CD4-positive, alpha-beta T cell (primary cell): ENCODE measurements at regions not wholly inside any gene's neighbourhood (a gene's known extent, or its start where the extent isn't known, plus 50 kb on each side); places are given as distances from the start of the nearest gene placed in this dataset.
"Not testable (repeated sequence)": the region's sequence is repeated elsewhere in the genome, so short reads cannot be mapped to it uniquely, and the experiment has no call there.

Experiments
- ATAC-seq: fragments of 200-7000 bp; cut with Tn5 transposase; one replicate; pipeline ENCODE4 v1.10.0; 2022; ENCODE audit warnings: mild to moderate bottlenecking; ENCODE audit not compliant: poor library complexity
- CTCF ChIA-PET: fragments of 350-600 bp; sonication (Branson Sonifier 250); formaldehyde crosslinking; loops from one replicate; lab custom pipeline; 2021; ENCODE audit warnings: antibody characterized with exemption, inconsistent platforms; lab: Charles Lee
- POLR2A ChIA-PET: fragments of 350-600 bp; sonication (Branson Sonifier 250); formaldehyde crosslinking; loops from one replicate; lab custom pipeline; 2021; ENCODE audit warnings: antibody characterized with exemption, inconsistent platforms; lab: Charles Lee
- DNase-seq, 14 experiments: peaks; one replicate each; pipeline ENCODE4 v3.0.0-alpha.2; 2013 to 2020; ENCODE audit warnings: mixed read lengths in 2 of 14
- H3K27ac ChIP-seq, 2 donors: one replicate each; pipeline versions ENCODE4 v1.5.1 to v1.7.0; 2013; ENCODE audit warnings: low read length in 2 of 2, low read depth in 1 of 2, mild to moderate bottlenecking in 1 of 2
- H3K27me3 ChIP-seq, 2 experiments: 1 replicate in 1 of 2; 2 replicates in 1 of 2; pipeline versions ENCODE4 v1.6.1 to v1.7.0; 2013; ENCODE audit warnings: low read length in 2 of 2, control low read depth in 1 of 2, mild to moderate bottlenecking in 1 of 2, moderate library complexity in 1 of 2; ENCODE audit not compliant: insufficient read depth in 2 of 2, control insufficient read depth in 1 of 2
- H3K36me3 ChIP-seq: one replicate; pipeline ENCODE4 v1.6.1; 2013; ENCODE audit warnings: low read length, control low read depth; ENCODE audit not compliant: insufficient read depth
- H3K4me1 ChIP-seq: one replicate; pipeline ENCODE4 v1.6.1; 2013; ENCODE audit warnings: low read length, control low read depth; ENCODE audit not compliant: insufficient read depth
- H3K4me3 ChIP-seq: one replicate; pipeline ENCODE4 v1.5.1; 2013; ENCODE audit warnings: mild to moderate bottlenecking, low read length, moderate library complexity
- H3K9me3 ChIP-seq, 2 experiments: 1 replicate in 1 of 2; 2 replicates in 1 of 2; pipeline versions ENCODE4 v1.6.1 to v1.7.0; 2013; ENCODE audit warnings: low read length in 2 of 2, mild to moderate bottlenecking in 2 of 2, control low read depth in 1 of 2, moderate library complexity in 1 of 2; ENCODE audit not compliant: control insufficient read depth in 1 of 2, insufficient read depth in 1 of 2
- H3K27ac Mint-ChIP-seq: one replicate; pipeline ENCODE4 v1.8.0; 2020; ENCODE audit warnings: mixed read lengths
- H3K27me3 Mint-ChIP-seq: one replicate; pipeline ENCODE4 v1.8.0; 2021; ENCODE audit warnings: mixed read lengths
- H3K36me3 Mint-ChIP-seq: one replicate; pipeline ENCODE4 v1.8.0; 2021; ENCODE audit warnings: low read depth, mixed read lengths
- H3K4me1 Mint-ChIP-seq: one replicate; pipeline ENCODE4 v1.8.0; 2021; ENCODE audit warnings: low read depth, mixed read lengths
- H3K4me3 Mint-ChIP-seq: one replicate; pipeline ENCODE4 v1.8.0; 2020; ENCODE audit warnings: mild to moderate bottlenecking, mixed read lengths
- H3K9me3 Mint-ChIP-seq: one replicate; pipeline ENCODE4 v1.8.0; 2020; ENCODE audit warnings: mixed read lengths
- intact Hi-C, 2 experiments: fragments of 100-400 bp; cut with DNase I in 1 of 2; cut with micrococcal nuclease in 1 of 2; formaldehyde crosslinking; loops; one replicate each; pipeline versions ENCODE4 v1.15.1 to v1.9.0; 2023 to 2025; cut with DNase I, micrococcal nuclease
- TF ChIP-seq, protein P1 (sequence below): fragments of 200-600 bp; IDR thresholded peaks from one replicate; pipeline ENCODE4 v1.8.0; 2022; ENCODE audit warnings: antibody characterized with exemption, mild to moderate bottlenecking

GRCh38 chr22:47613606-47614350 is 851.3 kb downstream of the TBC1D22A start:
- no peak overlapping the region for H3K27ac ChIP-seq
- intact Hi-C loops, result no loop called here
- no peak overlapping the region for H3K27ac Mint-ChIP-seq
- H3K4me3 ChIP-seq, result no peak overlapping the region
- peaks cover 0 to 1% of the 10 kb centered on the region in 2 experiments for H3K27me3 ChIP-seq
- TF ChIP-seq, protein P1, sequence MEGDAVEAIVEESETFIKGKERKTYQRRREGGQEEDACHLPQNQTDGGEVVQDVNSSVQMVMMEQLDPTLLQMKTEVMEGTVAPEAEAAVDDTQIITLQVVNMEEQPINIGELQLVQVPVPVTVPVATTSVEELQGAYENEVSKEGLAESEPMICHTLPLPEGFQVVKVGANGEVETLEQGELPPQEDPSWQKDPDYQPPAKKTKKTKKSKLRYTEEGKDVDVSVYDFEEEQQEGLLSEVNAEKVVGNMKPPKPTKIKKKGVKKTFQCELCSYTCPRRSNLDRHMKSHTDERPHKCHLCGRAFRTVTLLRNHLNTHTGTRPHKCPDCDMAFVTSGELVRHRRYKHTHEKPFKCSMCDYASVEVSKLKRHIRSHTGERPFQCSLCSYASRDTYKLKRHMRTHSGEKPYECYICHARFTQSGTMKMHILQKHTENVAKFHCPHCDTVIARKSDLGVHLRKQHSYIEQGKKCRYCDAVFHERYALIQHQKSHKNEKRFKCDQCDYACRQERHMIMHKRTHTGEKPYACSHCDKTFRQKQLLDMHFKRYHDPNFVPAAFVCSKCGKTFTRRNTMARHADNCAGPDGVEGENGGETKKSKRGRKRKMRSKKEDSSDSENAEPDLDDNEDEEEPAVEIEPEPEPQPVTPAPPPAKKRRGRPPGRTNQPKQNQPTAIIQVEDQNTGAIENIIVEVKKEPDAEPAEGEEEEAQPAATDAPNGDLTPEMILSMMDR, result no peak
- no peaks in the 10 kb centered on the region for H3K36me3 Mint-ChIP-seq
- peaks cover 0 to 29% of the 10 kb centered on the region in 2 experiments for H3K9me3 ChIP-seq
- ChIA-PET CTCF (no interaction called here), POLR2A (no interaction called here)
- no peaks in the 10 kb centered on the region for H3K36me3 ChIP-seq
- no peaks in the 10 kb centered on the region for H3K4me1 ChIP-seq
- ATAC-seq, result no peak
- DNase-seq, result no peak
- H3K27me3 Mint-ChIP-seq, result peaks cover 17% of the 10 kb centered on the region
- H3K9me3 Mint-ChIP-seq, result no peaks in the 10 kb centered on the region
- no peak overlapping the region for H3K4me3 Mint-ChIP-seq
- H3K4me1 Mint-ChIP-seq, result no peaks in the 10 kb centered on the region

- H3K27me3 Mint-ChIP-seq, result peaks cover 14% of the 10 kb centered on the region
- CTCF ChIA-PET, H3K4me1 Mint-ChIP-seq, H3K27ac ChIP-seq, H3K36me3 ChIP-seq, H3K4me1 ChIP-seq, H3K27me3 ChIP-seq, ATAC-seq, POLR2A ChIA-PET, DNase-seq, H3K9me3 Mint-ChIP-seq, H3K4me3 ChIP-seq, H3K27ac Mint-ChIP-seq, intact Hi-C loops, H3K36me3 Mint-ChIP-seq, H3K4me3 Mint-ChIP-seq: not testable (repeated sequence)
- peaks cover 0 to 29% of the 10 kb centered on the region in 2 experiments for H3K9me3 ChIP-seq
These were observed 850.7 kb downstream of the TBC1D22A start for GRCh38 chr22:47613181-47613580.

GRCh38 chr22:47612311-47612910 is 850.0 kb downstream of the TBC1D22A start:
- DNase-seq (no peak), ATAC-seq (no peak)
- Mint-ChIP-seq H3K4me3 (no peak overlapping the region), H3K9me3 (no peaks in the 10 kb centered on the region), H3K4me1 (no peaks in the 10 kb centered on the region), H3K27me3 (peaks cover 13% of the 10 kb centered on the region), H3K27ac (no peak overlapping the region), H3K36me3 (no peaks in the 10 kb centered on the region)
- Histone ChIP-seq H3K27me3 (peaks cover 0 to 4% of the 10 kb centered on the region in 2 experiments), H3K4me1 (no peaks in the 10 kb centered on the region), H3K36me3 (no peaks in the 10 kb centered on the region), H3K27ac (no peak overlapping the region), H3K9me3 (peaks cover 0 to 29% of the 10 kb centered on the region in 2 experiments), H3K4me3 (no peak overlapping the region)
- TF ChIP-seq, protein P1, result no peak
- POLR2A ChIA-PET, result no interaction called here
- intact Hi-C loops, result no loop called here
- CTCF ChIA-PET, result no interaction called here
